Adrenal gland (tissue), 5 donors: ENCODE measurements at regions not wholly inside any gene's neighbourhood (a gene's known extent, or its start where the extent isn't known, plus 50 kb on each side); places are given as distances from the start of the nearest gene placed in this dataset.

Experiments
- CTCF ChIP-seq, 6 experiments: fragments of 450-650 bp in 4 of 6; fragments of 200-600 bp in 2 of 6; sonication (generic) in 1 of 6; IDR thresholded peaks; 1 replicate in 5 of 6; 2 replicates in 1 of 6; pipeline versions ENCODE4 v1.5.1 to v1.8.0; 2016 to 2021; ENCODE audit warnings: antibody characterized with exemption in 6 of 6, mild to moderate bottlenecking in 2 of 6, moderate library complexity in 1 of 6
- POLR2A ChIP-seq, 2 donors: fragments of 450-650 bp; IDR thresholded peaks; one replicate each; pipeline ENCODE4 v1.6.1; 2017; ENCODE audit warnings: antibody characterized with exemption in 2 of 2, mild to moderate bottlenecking in 2 of 2, moderate library complexity in 1 of 2
- donor health status: DM: no; HTN: no; CAD: no.

- no peak for TF ChIP-seq POLR2A (IDR thresholded peaks at IDR 0.05)
- TF ChIP-seq CTCF (IDR thresholded peaks at IDR 0.05), result no peak
Measured at GRCh38 chr2:14180333-14180732, 452.2 kb upstream of the LRATD1 start.
